T-helper 2 cell treated with Interferon-gamma antibody and Interleukin-4, amounts not matched to agents 5 μg/mL and 100 μg/mL, for 36 hours (primary cell): ENCODE measurements at regions not wholly inside any gene's neighbourhood (a gene's known extent, or its start where the extent isn't known, plus 50 kb on each side); places are given as distances from the start of the nearest gene placed in this dataset.

Source experiments
- DNase-seq: peaks from one replicate; pipeline ENCODE4 v3.0.0; 2021; ENCODE audit warnings: low spot score
- H3K27ac Mint-ChIP-seq: one replicate; pipeline ENCODE4 v1.8.0; 2021; ENCODE audit warnings: mild to moderate bottlenecking, mixed read lengths
- H3K27me3 Mint-ChIP-seq: one replicate; pipeline ENCODE4 v1.8.0; 2021; ENCODE audit warnings: low read depth, mixed read lengths
- H3K36me3 Mint-ChIP-seq: one replicate; pipeline ENCODE4 v1.8.0; 2021; ENCODE audit warnings: low read depth, mixed read lengths
- H3K4me1 Mint-ChIP-seq: one replicate; pipeline ENCODE4 v1.8.0; 2021; ENCODE audit warnings: low read depth, mixed read lengths
- H3K4me3 Mint-ChIP-seq: one replicate; pipeline ENCODE4 v1.8.0; 2022; ENCODE audit warnings: mild to moderate bottlenecking, moderate library complexity, mixed read lengths
- H3K9me3 Mint-ChIP-seq: one replicate; pipeline ENCODE4 v1.8.0; 2021; ENCODE audit warnings: mixed read lengths

DNA sequence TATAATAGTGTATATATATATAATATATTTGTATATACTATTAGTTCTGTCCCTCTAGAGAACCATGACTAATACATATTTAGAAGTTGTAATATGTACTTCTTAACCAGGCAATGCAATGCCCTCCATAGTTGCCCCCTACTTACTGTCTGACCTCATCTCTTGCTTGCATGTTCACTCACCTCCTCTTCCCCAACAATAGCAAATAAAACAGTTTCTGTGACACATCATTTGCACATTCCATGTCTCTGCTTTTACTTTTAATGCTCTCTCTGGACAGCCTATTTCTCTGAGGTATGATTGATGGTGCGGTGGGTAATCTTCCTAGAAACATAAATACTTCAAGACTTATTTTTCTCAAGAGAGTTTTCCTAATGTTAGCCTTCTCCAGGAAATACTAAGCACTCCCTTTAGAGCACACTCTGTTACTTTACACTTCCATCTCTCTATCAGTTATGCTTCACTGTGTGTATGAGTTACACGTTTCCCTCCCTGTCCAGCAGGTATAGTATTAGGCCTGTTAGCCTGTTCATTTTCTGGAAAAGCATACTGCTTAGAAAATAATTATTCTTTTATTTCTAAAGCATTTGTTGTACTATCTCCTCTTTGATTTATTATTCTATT is 295.6 kb upstream of the LRATD1 start:
- no peaks in the 10 kb centered on the region for H3K36me3 Mint-ChIP-seq
- peaks cover 9% of the 10 kb centered on the region for H3K9me3 Mint-ChIP-seq
- no peak overlapping the region for H3K4me3 Mint-ChIP-seq
- no peaks in the 10 kb centered on the region for H3K4me1 Mint-ChIP-seq
- H3K27me3 Mint-ChIP-seq = no peaks in the 10 kb centered on the region
- no peak overlapping the region for H3K27ac Mint-ChIP-seq
- DNase-seq = no peak

DNA sequence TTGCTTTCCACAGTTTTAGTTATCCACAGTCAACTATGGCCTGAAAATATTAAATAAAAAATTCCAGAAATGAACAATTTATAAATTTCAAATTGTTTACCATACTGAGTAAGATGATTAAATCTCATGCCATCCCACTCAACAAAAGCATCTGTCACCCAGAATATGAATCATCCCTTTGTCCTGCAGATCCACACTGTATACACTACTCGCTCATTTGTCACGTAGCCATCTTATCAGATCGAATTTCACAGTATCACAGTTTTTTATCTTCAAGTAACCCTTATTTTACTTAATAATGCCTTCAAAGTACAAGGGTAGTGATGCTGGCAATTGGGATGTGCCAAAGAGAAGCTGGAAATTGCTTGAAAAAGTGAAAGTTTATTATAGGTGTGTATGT is 291.8 kb upstream of the LRATD1 start:
- no peak overlapping the region for H3K4me3 Mint-ChIP-seq
- no peaks in the 10 kb centered on the region for H3K27me3 Mint-ChIP-seq
- no peaks in the 10 kb centered on the region for H3K36me3 Mint-ChIP-seq
- H3K9me3 Mint-ChIP-seq = peaks cover 9% of the 10 kb centered on the region
- DNase-seq = no peak
- no peak overlapping the region for H3K27ac Mint-ChIP-seq
- H3K4me1 Mint-ChIP-seq = no peaks in the 10 kb centered on the region

DNA sequence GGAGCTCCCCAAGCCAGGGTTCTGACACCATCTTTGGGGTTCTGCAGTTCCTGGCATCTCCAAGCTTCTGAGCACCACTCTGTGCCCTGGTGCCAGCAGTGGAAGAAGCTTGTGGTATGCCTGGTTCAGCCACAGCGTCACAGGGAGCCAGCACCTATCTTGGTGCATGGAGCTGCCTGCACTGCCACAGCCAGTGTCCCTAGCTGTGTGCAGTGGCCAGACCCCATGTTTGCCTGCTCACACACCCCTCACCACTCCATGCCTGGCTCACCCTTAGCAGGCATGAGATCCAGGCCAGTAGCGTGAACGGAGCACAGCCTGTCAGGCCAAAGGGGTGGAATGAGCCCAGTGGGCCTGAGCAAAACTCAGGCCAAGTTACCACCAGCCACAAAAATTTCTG is 290.2 kb upstream of the LRATD1 start:
- H3K36me3 Mint-ChIP-seq = no peaks in the 10 kb centered on the region
- H3K27me3 Mint-ChIP-seq = no peaks in the 10 kb centered on the region
- DNase-seq = no peak
- H3K27ac Mint-ChIP-seq = no peak overlapping the region
- H3K4me3 Mint-ChIP-seq = no peak overlapping the region
- peaks cover 14% of the 10 kb centered on the region for H3K9me3 Mint-ChIP-seq
- H3K4me1 Mint-ChIP-seq = no peaks in the 10 kb centered on the region

GRCh38 chr2:14344355-14344754 is 288.2 kb upstream of the LRATD1 start:
- Mint-ChIP-seq H3K27ac (no peak overlapping the region), H3K4me1 (no peaks in the 10 kb centered on the region), H3K4me3 (no peak overlapping the region), H3K36me3 (no peaks in the 10 kb centered on the region), H3K9me3 (peaks cover 16% of the 10 kb centered on the region), H3K27me3 (no peaks in the 10 kb centered on the region)
- DNase-seq = no peak

- Mint-ChIP-seq H3K27me3 (no peaks in the 10 kb centered on the region), H3K9me3 (peaks cover 12% of the 10 kb centered on the region), H3K4me1 (no peaks in the 10 kb centered on the region), H3K36me3 (no peaks in the 10 kb centered on the region), H3K4me3 (no peak overlapping the region), H3K27ac (no peak overlapping the region)
- DNase-seq = no peak
Observed at GRCh38 chr2:14348247-14348646, 284.3 kb upstream of the LRATD1 start.

DNA sequence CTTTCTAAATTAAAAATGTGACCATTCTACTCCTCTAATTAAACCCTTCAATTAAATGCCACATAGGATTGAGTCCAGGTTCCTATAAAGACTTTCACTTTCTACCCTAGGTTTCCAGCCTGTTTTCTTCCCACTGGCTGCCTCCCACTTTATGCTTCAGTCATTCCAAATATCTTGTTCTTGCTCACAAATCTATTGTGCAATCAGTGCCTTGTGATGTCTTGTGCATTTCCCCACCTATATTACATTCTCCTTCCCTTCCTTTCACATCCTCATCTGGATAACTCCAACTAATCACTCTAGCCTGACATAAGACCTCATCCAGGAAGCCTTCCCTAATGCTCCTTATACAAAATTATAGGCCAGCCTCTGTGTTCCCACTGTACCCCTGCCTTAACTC is 281.7 kb upstream of the LRATD1 start:
- Mint-ChIP-seq H3K36me3 (no peaks in the 10 kb centered on the region), H3K9me3 (peaks cover 19% of the 10 kb centered on the region), H3K27ac (no peak overlapping the region), H3K4me1 (no peaks in the 10 kb centered on the region), H3K27me3 (no peaks in the 10 kb centered on the region), H3K4me3 (no peak overlapping the region)
- DNase-seq = no peak

DNA sequence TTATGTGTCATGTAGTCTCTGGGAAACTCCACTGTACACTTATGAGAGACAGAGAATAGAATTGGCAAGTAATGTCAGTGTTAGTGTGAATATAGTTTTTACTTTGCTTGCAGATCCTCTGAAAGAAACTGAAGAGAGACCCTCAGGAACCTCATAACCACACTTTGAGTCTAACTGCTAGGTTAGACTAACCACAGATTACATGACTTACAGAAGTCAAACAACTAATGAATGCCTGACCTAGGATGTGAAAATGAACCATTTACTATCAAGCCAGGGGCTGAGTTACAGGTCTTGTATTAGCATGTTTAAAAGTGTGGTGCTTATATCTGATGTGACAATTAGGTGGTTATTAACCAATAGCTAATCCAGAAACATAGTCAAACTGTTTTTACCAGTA is 280.4 kb upstream of the LRATD1 start:
- Mint-ChIP-seq H3K36me3 (no peaks in the 10 kb centered on the region), H3K4me3 (no peak overlapping the region), H3K9me3 (peaks cover 19% of the 10 kb centered on the region), H3K4me1 (no peaks in the 10 kb centered on the region), H3K27ac (no peak overlapping the region), H3K27me3 (no peaks in the 10 kb centered on the region)
- no peak for DNase-seq

DNA sequence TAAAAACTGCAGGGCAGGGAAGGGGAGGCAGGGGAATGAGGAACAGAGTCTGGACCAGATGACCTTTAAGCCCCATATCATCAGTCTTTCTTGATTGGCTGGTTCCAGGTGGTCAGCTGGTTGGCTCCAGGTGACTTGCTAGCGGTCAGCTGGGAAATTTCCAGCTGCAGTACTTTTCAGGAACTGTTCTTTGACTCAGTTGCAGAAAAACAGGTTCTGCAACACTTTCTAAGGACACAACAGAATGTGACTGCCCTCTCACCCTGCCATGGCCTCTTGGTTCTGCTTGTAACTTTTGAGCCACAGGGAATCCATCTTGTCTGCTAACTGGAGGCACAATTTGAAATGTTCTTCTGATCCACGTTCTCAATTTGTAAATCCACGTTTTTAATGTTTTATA is 278.3 kb upstream of the LRATD1 start:
- Mint-ChIP-seq H3K27me3 (no peaks in the 10 kb centered on the region), H3K4me3 (no peak overlapping the region), H3K4me1 (no peaks in the 10 kb centered on the region), H3K27ac (no peak overlapping the region), H3K9me3 (peaks cover 11% of the 10 kb centered on the region), H3K36me3 (no peaks in the 10 kb centered on the region)
- no peak for DNase-seq

DNA sequence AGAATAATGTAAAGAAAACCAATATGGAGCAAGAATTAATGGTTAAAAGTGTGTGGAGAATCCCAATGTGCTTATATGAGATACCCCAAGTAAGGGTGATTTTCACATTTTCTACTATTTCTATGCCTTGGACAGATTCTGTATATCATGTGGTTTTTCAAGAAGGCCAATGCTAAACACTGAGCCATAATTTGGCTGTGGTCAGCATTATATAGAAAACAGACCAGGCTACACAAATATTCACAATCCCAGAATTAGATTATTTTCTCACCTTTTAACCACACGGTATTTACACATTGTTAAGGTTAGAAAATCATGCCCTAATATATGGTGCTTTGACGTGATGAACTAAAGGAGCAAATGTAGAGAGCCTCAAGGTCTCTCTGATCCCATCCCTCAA is 277.4 kb upstream of the LRATD1 start:
- Mint-ChIP-seq H3K9me3 (peaks cover 16% of the 10 kb centered on the region), H3K36me3 (no peaks in the 10 kb centered on the region), H3K27me3 (no peaks in the 10 kb centered on the region), H3K27ac (no peak overlapping the region), H3K4me3 (no peak overlapping the region), H3K4me1 (no peaks in the 10 kb centered on the region)
- no peak for DNase-seq

DNA sequence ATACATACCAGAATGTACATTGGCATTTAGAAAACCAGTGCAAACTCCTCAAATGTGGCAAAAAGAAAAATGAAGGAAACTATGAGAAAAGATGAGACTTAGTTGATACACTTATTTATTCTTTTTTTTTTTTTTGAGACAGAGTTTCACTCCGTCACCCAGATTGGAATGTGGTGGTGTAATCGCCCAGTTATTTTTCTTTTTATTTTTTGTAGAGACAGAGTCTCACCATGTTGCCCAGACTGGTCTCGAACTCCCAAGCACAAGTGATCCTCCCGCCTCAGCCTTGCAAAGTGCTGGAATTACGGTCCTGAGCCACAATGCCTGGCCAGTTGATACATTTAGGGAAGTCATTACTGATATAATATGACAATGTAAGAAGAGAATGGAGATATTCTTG is 274.2 kb upstream of the LRATD1 start:
- no peak overlapping the region for H3K4me3 Mint-ChIP-seq
- DNase-seq = no peak
- no peak overlapping the region for H3K27ac Mint-ChIP-seq
- H3K4me1 Mint-ChIP-seq = no peaks in the 10 kb centered on the region
- H3K27me3 Mint-ChIP-seq = no peaks in the 10 kb centered on the region
- no peaks in the 10 kb centered on the region for H3K36me3 Mint-ChIP-seq
- peaks cover 22% of the 10 kb centered on the region for H3K9me3 Mint-ChIP-seq

GRCh38 chr2:14358774-14359173 is 273.7 kb upstream of the LRATD1 start:
- H3K4me1 Mint-ChIP-seq = no peaks in the 10 kb centered on the region
- peaks cover 24% of the 10 kb centered on the region for H3K9me3 Mint-ChIP-seq
- no peaks in the 10 kb centered on the region for H3K27me3 Mint-ChIP-seq
- DNase-seq = no peak
- H3K4me3 Mint-ChIP-seq = no peak overlapping the region
- no peaks in the 10 kb centered on the region for H3K36me3 Mint-ChIP-seq
- no peak overlapping the region for H3K27ac Mint-ChIP-seq

DNA sequence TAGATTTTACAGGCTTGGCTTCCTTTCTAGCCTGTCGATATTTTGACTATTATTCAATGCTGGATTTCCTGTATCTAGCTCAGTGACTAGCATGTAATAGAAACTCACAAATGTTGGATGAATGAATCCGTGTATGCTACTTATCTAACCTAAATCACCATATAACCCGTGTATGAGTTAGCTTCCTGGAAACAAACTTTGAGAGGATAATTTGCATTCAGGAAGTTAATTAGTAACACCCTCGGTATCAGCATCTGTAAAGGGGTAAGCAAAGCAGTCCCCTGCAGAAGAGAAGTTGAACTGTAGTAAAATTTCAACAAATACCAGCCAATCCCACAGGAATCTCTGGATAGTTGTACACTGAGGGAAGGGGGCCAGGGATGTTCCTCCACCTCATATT is 269.4 kb upstream of the LRATD1 start:
- H3K4me1 Mint-ChIP-seq = no peaks in the 10 kb centered on the region
- DNase-seq = no peak

GRCh38 chr2:14363976-14364375 is 268.5 kb upstream of the LRATD1 start:
- no peak for DNase-seq
- H3K4me3 Mint-ChIP-seq = no peak overlapping the region
- H3K36me3 Mint-ChIP-seq = no peaks in the 10 kb centered on the region
- no peaks in the 10 kb centered on the region for H3K27me3 Mint-ChIP-seq
- H3K9me3 Mint-ChIP-seq = peaks cover 25% of the 10 kb centered on the region
- no peak overlapping the region for H3K27ac Mint-ChIP-seq
- no peaks in the 10 kb centered on the region for H3K4me1 Mint-ChIP-seq

More for the DNA sequence above, 269.4 kb upstream of the LRATD1 start:
- no peak overlapping the region for H3K27ac Mint-ChIP-seq
- H3K4me3 Mint-ChIP-seq = no peak overlapping the region
- H3K36me3 Mint-ChIP-seq = no peaks in the 10 kb centered on the region
- peaks cover 25% of the 10 kb centered on the region for H3K9me3 Mint-ChIP-seq
- no peaks in the 10 kb centered on the region for H3K27me3 Mint-ChIP-seq

DNA sequence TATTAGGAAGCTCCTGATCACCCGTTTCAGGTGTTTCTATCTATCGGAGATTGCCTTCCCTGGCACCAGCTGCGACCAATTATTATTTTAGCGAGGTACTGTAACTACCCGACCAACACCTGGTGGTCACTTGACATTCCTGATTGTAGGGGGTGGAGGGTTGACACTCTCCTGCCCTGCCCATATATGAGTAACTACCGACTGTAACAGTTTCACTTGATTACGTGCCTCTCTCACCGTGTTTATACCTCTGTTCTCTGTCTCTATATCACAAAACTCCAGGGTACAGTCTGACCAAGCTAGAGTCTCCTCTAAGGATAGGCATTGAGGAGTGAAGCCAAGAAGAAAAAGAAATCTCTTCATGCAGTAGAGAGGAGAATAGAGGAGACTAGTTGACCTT is 268.0 kb upstream of the LRATD1 start:
- Mint-ChIP-seq H3K9me3 (peaks cover 21% of the 10 kb centered on the region), H3K4me1 (no peaks in the 10 kb centered on the region), H3K4me3 (no peak overlapping the region), H3K36me3 (no peaks in the 10 kb centered on the region), H3K27ac (no peak overlapping the region), H3K27me3 (no peaks in the 10 kb centered on the region)
- DNase-seq = no peak

- Mint-ChIP-seq H3K4me1 (no peaks in the 10 kb centered on the region), H3K9me3 (no peaks in the 10 kb centered on the region), H3K27ac (no peak overlapping the region), H3K27me3 (no peaks in the 10 kb centered on the region), H3K36me3 (no peaks in the 10 kb centered on the region), H3K4me3 (no peak overlapping the region)
- no peak for DNase-seq
Observed at GRCh38 chr2:14385043-14385442, 247.5 kb upstream of the LRATD1 start.
